HG03432 (cell line): ENCODE measurements at regions not wholly inside any gene's neighbourhood (a gene's known extent, or its start where the extent isn't known, plus 50 kb on each side); places are given as distances from the start of the nearest gene placed in this dataset.
A peak's percentile ranks its signal among the peaks of the same experiment; 100 is the strongest.
"Not testable (repeated sequence)": the region's sequence is repeated elsewhere in the genome, so short reads cannot be mapped to it uniquely, and the experiment has no call there.

Experiments used
- ATAC-seq: cut with Tn5 transposase; IDR thresholded peaks from one replicate; pipeline ENCODE4 v1.9.1; 2021; ENCODE audit warnings: mild to moderate bottlenecking, moderate library complexity; ENCODE audit not compliant: unreplicated experiment

GRCh38 chr11:115608976-115609375, 104.8 kb upstream of the CADM1 start:
- ATAC-seq: no peak

GRCh38 chr11:115607621-115608221, 103.5 kb upstream of the CADM1 start:
- ATAC-seq: no peak

- no peak for ATAC-seq
Measured at GRCh38 chr11:115606498-115607220, 102.4 kb upstream of the CADM1 start.

GRCh38 chr11:115605871-115606497, 101.8 kb upstream of the CADM1 start:
- ATAC-seq: no peak

GRCh38 chr11:115605397-115605796, 101.2 kb upstream of the CADM1 start:
- not testable (repeated sequence) for ATAC-seq

- no peak for ATAC-seq
Measured at GRCh38 chr11:115599125-115599524, 94.9 kb upstream of the CADM1 start.

GRCh38 chr11:115598257-115598901, 94.2 kb upstream of the CADM1 start:
- ATAC-seq: no peak

- ATAC-seq: no peak
Measured at GRCh38 chr11:115591380-115591779, 87.2 kb upstream of the CADM1 start.

GRCh38 chr11:115590254-115590653, 86.0 kb upstream of the CADM1 start:
- ATAC-seq: no peak

- ATAC-seq: no peak
Measured at GRCh38 chr11:115587718-115588342, 83.6 kb upstream of the CADM1 start.

GRCh38 chr11:115585361-115586024, 81.3 kb upstream of the CADM1 start:
- peak; percentile 94 for ATAC-seq

- ATAC-seq: no peak
Measured at GRCh38 chr11:115581871-115582639, 77.8 kb upstream of the CADM1 start.

GRCh38 chr11:115580927-115581680, 76.9 kb upstream of the CADM1 start:
- no peak for ATAC-seq

- ATAC-seq: no peak
Measured at GRCh38 chr11:115580416-115580815, 76.2 kb upstream of the CADM1 start.

- no peak for ATAC-seq
Measured at GRCh38 chr11:115579181-115579825, 75.1 kb upstream of the CADM1 start.

GRCh38 chr11:115578275-115578674, 74.1 kb upstream of the CADM1 start:
- ATAC-seq: no peak

GRCh38 chr11:115577701-115578100, 73.5 kb upstream of the CADM1 start:
- ATAC-seq: no peak

GRCh38 chr11:115576606-115577380, 72.6 kb upstream of the CADM1 start:
- ATAC-seq: no peak
